Smooth muscle cell (in vitro differentiated cells): ENCODE measurements at regions not wholly inside any gene's neighbourhood (a gene's known extent, or its start where the extent isn't known, plus 50 kb on each side); places are given as distances from the start of the nearest gene placed in this dataset.
"Not testable (repeated sequence)": the region's sequence is repeated elsewhere in the genome, so short reads cannot be mapped to it uniquely, and the experiment has no call there.

Experiments
- DNase-seq: peaks from one replicate; lab custom pipeline; 2025; ENCODE audit not compliant: unreplicated experiment; lab: John Stamatoyannopoulos, UW
- H2AFZ ChIP-seq: fragments of 200-600 bp; sonication (generic); 2 replicates; pipeline ENCODE4 v1.6.0; 2016; ENCODE audit warnings: antibody characterized with exemption, low read depth, mild to moderate bottlenecking
- H3F3A ChIP-seq: fragments of 200-600 bp; sonication (generic); 2 replicates; pipeline ENCODE4 v1.6.0; 2017; ENCODE audit warnings: antibody characterized with exemption, low read depth
- H3K27ac ChIP-seq: fragments of 200-600 bp; sonication (generic); 2 replicates; pipeline ENCODE4 v1.5.1; 2016; ENCODE audit warnings: low read depth, mild to moderate bottlenecking
- H3K27me3 ChIP-seq: fragments of 200-600 bp; sonication (generic); 2 replicates; pipeline ENCODE4 v1.6.1; 2016; ENCODE audit warnings: low read depth, mild to moderate bottlenecking
- H3K36me3 ChIP-seq: fragments of 200-600 bp; sonication (generic); 2 replicates; pipeline ENCODE4 v1.5.1; 2016; ENCODE audit warnings: low read depth
- H3K4me1 ChIP-seq: fragments of 200-600 bp; sonication (generic); 2 replicates; pipeline ENCODE4 v1.5.1; 2016; ENCODE audit warnings: low read depth
- H3K4me2 ChIP-seq: fragments of 200-600 bp; sonication (generic); 2 replicates; pipeline ENCODE4 v1.6.0; 2016; ENCODE audit warnings: mild to moderate bottlenecking
- H3K4me3 ChIP-seq: fragments of 200-600 bp; sonication (generic); 2 replicates; pipeline ENCODE4 v1.5.1; 2016; ENCODE audit warnings: mild to moderate bottlenecking
- H3K79me2 ChIP-seq: fragments of 200-600 bp; sonication (generic); 2 replicates; pipeline ENCODE4 v1.6.0; 2016; ENCODE audit warnings: low read depth, mild to moderate bottlenecking
- H3K9ac ChIP-seq: fragments of 200-600 bp; sonication (generic); 2 replicates; pipeline ENCODE4 v1.6.0; 2016; ENCODE audit warnings: low read depth
- H3K9me3 ChIP-seq: fragments of 200-600 bp; sonication (generic); replicated peaks from 2 replicates; pipeline ENCODE4 v1.5.1; 2016; ENCODE audit warnings: low read depth
- H4K20me1 ChIP-seq: fragments of 200-600 bp; sonication (generic); 2 replicates; pipeline ENCODE4 v1.6.0; 2016; ENCODE audit warnings: low read depth
- CTCF ChIP-seq: fragments of 200-600 bp; sonication (generic); IDR thresholded peaks from 2 replicates; pipeline ENCODE4 v1.5.1; 2017; ENCODE audit warnings: borderline replicate concordance, mild to moderate bottlenecking, antibody characterized with exemption; ENCODE audit not compliant: insufficient read depth, poor library complexity, severe bottlenecking
- WGBS: methylation state at CpG from one replicate; pipeline ENCODE4 v1.1.7; 2016; ENCODE audit warnings: low lambda C conversion rate; 5-methylcytosine and 5-hydroxymethylcytosine counted together

DNA sequence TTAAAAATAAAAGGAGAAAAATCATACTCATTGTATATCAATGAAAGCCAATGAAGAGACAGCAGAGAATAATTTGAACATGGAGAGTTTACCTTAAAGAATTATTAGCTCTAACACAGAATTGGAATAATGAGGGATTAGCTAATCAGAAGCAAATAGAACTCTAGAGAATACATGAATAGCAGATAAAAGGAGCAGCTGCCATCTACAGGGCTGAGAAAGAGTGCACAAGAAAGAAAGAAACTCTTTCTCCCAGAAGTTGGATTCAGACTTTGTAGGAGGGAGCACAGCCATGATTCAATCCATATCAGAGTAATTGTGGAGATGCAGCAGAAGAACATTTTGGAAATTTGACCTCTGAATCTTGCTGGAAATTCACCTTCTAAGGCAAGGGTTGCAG lies 1171.2 kb downstream of the PLA2G4A start:
- no peak overlapping the region for H2AFZ ChIP-seq
- no peaks in the 10 kb centered on the region for H3K27me3 ChIP-seq
- no peaks in the 10 kb centered on the region for H3F3A ChIP-seq
- no peaks in the 10 kb centered on the region for H3K9me3 ChIP-seq
- DNase-seq = no peak
- no peak overlapping the region for H3K4me2 ChIP-seq
- H3K9ac ChIP-seq = no peak overlapping the region
- H3K4me3 ChIP-seq = no peak overlapping the region
- H3K79me2 ChIP-seq = no peaks in the 10 kb centered on the region
- no peak overlapping the region for H3K27ac ChIP-seq
- no peaks in the 10 kb centered on the region for H3K4me1 ChIP-seq
- TF ChIP-seq CTCF = no peak
- no peaks in the 10 kb centered on the region for H3K36me3 ChIP-seq
- H4K20me1 ChIP-seq = no peaks in the 10 kb centered on the region

DNA sequence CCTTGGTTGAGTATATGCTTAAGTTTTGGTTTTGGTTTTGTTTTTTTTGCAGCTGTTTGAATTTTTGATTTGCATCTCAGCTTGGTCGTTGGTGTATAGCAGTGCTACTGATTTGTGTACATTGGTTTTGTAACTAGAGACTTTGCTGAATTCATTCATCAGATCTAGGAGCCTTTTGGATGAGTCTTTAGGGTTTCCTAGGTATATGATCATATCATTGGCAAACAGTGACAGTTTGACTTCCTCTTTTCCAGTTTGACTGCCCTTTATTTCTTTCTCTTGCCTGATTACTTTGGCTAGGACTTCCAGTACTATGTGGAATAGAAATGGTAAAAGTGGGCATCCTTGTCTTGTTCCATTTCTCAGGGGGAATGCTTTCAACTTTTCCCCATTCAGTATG lies 1174.9 kb downstream of the PLA2G4A start:
- 100% methylated on average over 1 of the region's 1 CpG for WGBS
- not testable (repeated sequence) for H3F3A ChIP-seq, H3K36me3 ChIP-seq

GRCh38 chr1:188004849-188005248 lies 1176.1 kb downstream of the PLA2G4A start:
- no peak overlapping the region for H3K4me2 ChIP-seq
- H3K9ac ChIP-seq = no peak overlapping the region
- no peak for DNase-seq
- H3K4me1 ChIP-seq = no peaks in the 10 kb centered on the region
- no peaks in the 10 kb centered on the region for H3F3A ChIP-seq
- H2AFZ ChIP-seq = no peak overlapping the region
- H4K20me1 ChIP-seq = no peaks in the 10 kb centered on the region
- WGBS = 78% methylated on average over 1 of the region's 1 CpG
- no peak overlapping the region for H3K4me3 ChIP-seq
- H3K27me3 ChIP-seq = no peaks in the 10 kb centered on the region
- no peaks in the 10 kb centered on the region for H3K79me2 ChIP-seq
- no peaks in the 10 kb centered on the region for H3K9me3 ChIP-seq
- TF ChIP-seq CTCF = no peak
- no peak overlapping the region for H3K27ac ChIP-seq
- H3K36me3 ChIP-seq = no peaks in the 10 kb centered on the region

More for the DNA sequence above, 1174.9 kb downstream of the PLA2G4A start:
- H3K4me1 ChIP-seq, H3K4me2 ChIP-seq, DNase-seq, H3K9me3 ChIP-seq, H3K27me3 ChIP-seq, H3K9ac ChIP-seq, H2AFZ ChIP-seq, H3K4me3 ChIP-seq, H3K27ac ChIP-seq, H3K79me2 ChIP-seq, H4K20me1 ChIP-seq: not testable (repeated sequence)

DNA sequence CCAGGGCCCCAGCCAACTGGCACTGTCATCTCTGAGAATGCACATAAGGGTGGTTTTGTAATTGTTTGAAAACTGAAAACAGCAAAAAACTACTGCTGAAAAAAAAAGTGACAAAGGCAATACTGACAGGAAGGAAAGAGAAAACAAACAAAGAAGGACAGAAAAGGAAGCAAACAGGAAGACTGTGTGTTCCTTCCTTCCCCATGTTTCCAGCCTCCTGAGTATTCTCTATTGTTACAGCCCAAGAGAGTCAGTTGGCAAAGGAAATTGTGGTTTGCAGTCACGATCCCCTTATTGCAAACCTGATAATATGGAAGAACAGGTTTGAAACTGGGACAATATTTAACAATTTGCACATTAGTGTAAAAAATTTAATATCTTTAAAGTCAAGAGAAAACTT lies 1177.6 kb downstream of the PLA2G4A start:
- no peaks in the 10 kb centered on the region for H3K36me3 ChIP-seq
- H3K9ac ChIP-seq = no peak overlapping the region
- H3K4me1 ChIP-seq = no peaks in the 10 kb centered on the region
- no peaks in the 10 kb centered on the region for H3K27me3 ChIP-seq
- no peaks in the 10 kb centered on the region for H4K20me1 ChIP-seq
- WGBS = 86% methylated on average over 1 of the region's 1 CpG
- TF ChIP-seq CTCF = no peak
- H3K4me3 ChIP-seq = no peak overlapping the region
- H3K4me2 ChIP-seq = no peak overlapping the region
- no peak overlapping the region for H2AFZ ChIP-seq
- H3K9me3 ChIP-seq = no peaks in the 10 kb centered on the region
- no peak for DNase-seq
- no peaks in the 10 kb centered on the region for H3F3A ChIP-seq
- no peak overlapping the region for H3K27ac ChIP-seq
- no peaks in the 10 kb centered on the region for H3K79me2 ChIP-seq

DNA sequence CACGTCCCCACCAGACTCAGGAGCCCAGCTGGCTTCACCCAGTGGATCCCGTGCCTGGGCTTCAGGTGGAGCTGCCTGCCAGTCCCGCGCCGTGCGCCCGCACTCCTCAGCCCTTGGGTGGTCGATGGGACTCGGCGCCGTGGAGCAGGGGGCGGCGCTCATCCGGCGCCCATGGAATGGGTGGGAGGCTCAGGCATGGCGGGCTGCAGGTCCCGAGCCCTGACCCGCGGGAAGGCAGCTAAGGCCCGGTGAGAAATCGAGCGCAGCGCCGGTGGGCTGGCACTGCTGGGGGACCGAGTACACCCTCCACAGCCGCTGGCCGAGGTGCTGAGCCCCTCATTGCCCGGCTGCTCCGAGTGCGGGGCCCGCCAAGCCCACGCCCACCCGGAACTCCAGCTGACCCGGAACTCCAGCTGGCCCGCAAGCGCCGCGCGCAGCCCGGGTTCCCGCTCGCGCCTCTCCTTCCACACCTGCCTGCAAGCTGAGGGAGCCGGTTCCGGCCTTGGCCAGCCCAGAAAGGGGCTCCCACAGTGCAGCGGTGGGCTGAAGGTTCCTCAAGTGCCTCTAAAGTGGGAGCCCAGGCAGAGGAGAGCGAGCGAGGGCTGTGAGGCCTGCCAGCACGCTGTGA lies 1184.6 kb downstream of the PLA2G4A start:
- not testable (repeated sequence) for DNase-seq, H3K36me3 ChIP-seq, H3K4me2 ChIP-seq, H2AFZ ChIP-seq, H3K27me3 ChIP-seq, H4K20me1 ChIP-seq, H3F3A ChIP-seq, H3K79me2 ChIP-seq, H3K27ac ChIP-seq, H3K4me1 ChIP-seq, H3K9me3 ChIP-seq, H3K9ac ChIP-seq, H3K4me3 ChIP-seq
- 97% methylated on average over 49 of the region's 49 CpGs for WGBS
